ENCODE measurements at regions not wholly inside any gene's neighbourhood (a gene's known extent, or its start where the extent isn't known, plus 50 kb on each side); places are given as distances from the start of the nearest gene placed in this dataset.

DNA sequence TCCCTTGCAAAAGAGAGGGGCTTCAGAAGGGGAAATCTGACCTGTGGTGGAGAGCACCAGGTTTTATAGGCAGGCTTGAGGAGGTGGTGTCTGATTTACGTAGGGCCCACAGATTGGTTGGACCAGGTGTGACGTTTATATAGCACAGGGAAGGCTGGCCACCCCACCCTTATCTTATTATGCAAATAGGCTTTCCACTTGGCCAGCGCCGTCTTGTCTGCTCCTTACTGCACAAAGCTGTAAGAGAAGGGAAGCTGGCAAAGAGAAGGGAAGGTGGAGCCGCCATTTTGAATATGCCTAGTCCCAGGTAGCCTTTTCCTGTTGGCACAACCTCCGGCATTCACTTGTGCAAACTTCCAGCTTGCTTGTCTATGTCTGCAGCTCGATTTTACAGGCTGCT lies 221.4 kb downstream of the GATA3 start:
- TF ChIP-seq, protein P1, sequence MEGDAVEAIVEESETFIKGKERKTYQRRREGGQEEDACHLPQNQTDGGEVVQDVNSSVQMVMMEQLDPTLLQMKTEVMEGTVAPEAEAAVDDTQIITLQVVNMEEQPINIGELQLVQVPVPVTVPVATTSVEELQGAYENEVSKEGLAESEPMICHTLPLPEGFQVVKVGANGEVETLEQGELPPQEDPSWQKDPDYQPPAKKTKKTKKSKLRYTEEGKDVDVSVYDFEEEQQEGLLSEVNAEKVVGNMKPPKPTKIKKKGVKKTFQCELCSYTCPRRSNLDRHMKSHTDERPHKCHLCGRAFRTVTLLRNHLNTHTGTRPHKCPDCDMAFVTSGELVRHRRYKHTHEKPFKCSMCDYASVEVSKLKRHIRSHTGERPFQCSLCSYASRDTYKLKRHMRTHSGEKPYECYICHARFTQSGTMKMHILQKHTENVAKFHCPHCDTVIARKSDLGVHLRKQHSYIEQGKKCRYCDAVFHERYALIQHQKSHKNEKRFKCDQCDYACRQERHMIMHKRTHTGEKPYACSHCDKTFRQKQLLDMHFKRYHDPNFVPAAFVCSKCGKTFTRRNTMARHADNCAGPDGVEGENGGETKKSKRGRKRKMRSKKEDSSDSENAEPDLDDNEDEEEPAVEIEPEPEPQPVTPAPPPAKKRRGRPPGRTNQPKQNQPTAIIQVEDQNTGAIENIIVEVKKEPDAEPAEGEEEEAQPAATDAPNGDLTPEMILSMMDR (IDR thresholded peaks at IDR 0.05) = no peak
- TF ChIP-seq POLR2A (IDR thresholded peaks at IDR 0.05) = no peak
